A673 (cell line): ENCODE measurements at regions not wholly inside any gene's neighbourhood (a gene's known extent, or its start where the extent isn't known, plus 50 kb on each side); places are given as distances from the start of the nearest gene placed in this dataset.

Experiments
- CTCF ChIP-seq: fragments of 300-800, 200-600 bp; sonication (generic); conservative IDR thresholded peaks from 2 replicates; pipeline ENCODE4 v1.5.1; 2017; ENCODE audit warnings: low read depth, mild to moderate bottlenecking, antibody characterized with exemption, low read length, moderate library complexity, mixed read lengths
- EZH2 ChIP-seq: fragments of 200-600 bp; sonication (generic); IDR thresholded peaks from 2 replicates; pipeline ENCODE4 v1.6.1; 2017; ENCODE audit warnings: borderline replicate concordance, low read depth, mild to moderate bottlenecking, mixed read lengths, antibody characterized with exemption, low read length; ENCODE audit not compliant: poor library complexity, severe bottlenecking

GRCh38 chr9:7342229-7342628, 457.3 kb downstream of the DMAC1 start:
- TF ChIP-seq CTCF (peak; percentile 39), EZH2 (no peak)
